ENCODE measurements at regions not wholly inside any gene's neighbourhood (a gene's known extent, or its start where the extent isn't known, plus 50 kb on each side); places are given as distances from the start of the nearest gene placed in this dataset.

GRCh38 chr6:164210323-164210722 is 795.8 kb downstream of the QKI start:
- Histone ChIP-seq H3K27ac (no peak overlapping the region), H3K27me3 (no peaks in the 10 kb centered on the region), H3K9me3 (no peaks in the 10 kb centered on the region), H3K4me1 (no peaks in the 10 kb centered on the region), H3K4me3 (no peak overlapping the region), H3K36me3 (no peaks in the 10 kb centered on the region)
- DNase-seq (ENCODE audit: low spot score in 2 of 2), result no peak
- 82% methylated on average over 2 of the region's 2 CpGs for WGBS
- TF ChIP-seq EP300 (IDR thresholded peaks at IDR 0.05) (no peak), CTCF (IDR thresholded peaks at IDR 0.05) (no peak), POLR2A (IDR thresholded peaks at IDR 0.05) (no peak), POLR2AphosphoS5 (IDR thresholded peaks at IDR 0.05) (no peak)

DNA sequence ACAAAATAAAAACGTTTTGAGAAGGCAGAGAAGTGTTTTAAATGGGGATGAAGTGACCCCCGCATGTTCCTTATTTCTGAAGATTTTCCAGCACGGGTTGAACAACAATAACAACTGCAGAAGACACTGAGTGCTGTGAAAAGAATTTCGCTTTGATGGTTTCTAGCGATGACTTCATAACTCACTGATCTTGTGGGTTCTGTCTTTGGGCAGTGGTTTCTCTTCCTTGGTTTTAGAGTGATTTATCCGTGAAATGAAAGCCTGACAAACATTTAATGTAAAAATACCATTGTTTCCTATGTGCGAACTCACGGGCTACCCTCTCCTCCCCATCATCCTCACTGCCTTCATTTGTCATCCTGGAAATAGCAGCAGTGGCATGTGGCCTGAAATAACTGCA is 793.9 kb downstream of the QKI start:
- DNase-seq (ENCODE audit: low spot score in 2 of 2), result no peak

DNA sequence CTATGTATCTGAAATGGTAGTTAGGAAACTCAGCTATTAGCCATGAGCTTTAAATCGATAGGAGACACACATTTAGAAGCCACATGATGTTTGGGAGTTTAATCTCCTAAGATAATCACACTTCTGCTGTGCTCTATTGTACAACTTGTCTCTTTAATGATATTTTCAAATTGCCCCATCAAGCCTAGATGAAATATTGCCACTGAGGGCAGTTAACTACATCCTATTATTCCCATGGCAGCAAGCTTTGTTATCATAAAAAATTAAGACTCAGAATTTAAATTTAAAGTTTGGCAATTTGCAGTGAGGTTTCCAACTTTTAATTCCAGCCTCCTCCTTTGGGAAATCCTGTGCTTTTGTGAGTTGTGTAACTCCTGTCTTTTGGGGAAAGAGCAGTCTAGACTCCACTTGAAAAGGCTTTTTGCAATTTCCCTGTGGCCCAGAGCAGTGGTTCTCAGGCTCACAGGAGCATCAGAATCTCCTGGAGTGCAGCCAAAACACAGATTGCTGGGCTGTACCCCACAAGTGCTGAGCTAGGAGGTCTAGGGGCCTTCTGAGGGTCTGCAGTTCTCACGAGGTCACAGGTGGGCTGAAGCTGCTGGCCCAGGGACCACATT is 792.4 kb downstream of the QKI start:
- Histone ChIP-seq H3K9me3 (no peaks in the 10 kb centered on the region), H3K4me3 (no peak overlapping the region), H3K36me3 (no peaks in the 10 kb centered on the region), H3K27me3 (no peaks in the 10 kb centered on the region), H3K27ac (no peak overlapping the region), H3K4me1 (no peaks in the 10 kb centered on the region)
- TF ChIP-seq EP300 (IDR thresholded peaks at IDR 0.05) (no peak), CTCF (IDR thresholded peaks at IDR 0.05) (no peak), POLR2A (IDR thresholded peaks at IDR 0.05) (no peak), POLR2AphosphoS5 (IDR thresholded peaks at IDR 0.05) (no peak)
- DNase-seq (ENCODE audit: low spot score in 2 of 2), result no peak
- 86% methylated on average over 2 of the region's 2 CpGs for WGBS

More for the DNA sequence above, 793.9 kb downstream of the QKI start:
- Histone ChIP-seq H3K27me3 (no peaks in the 10 kb centered on the region), H3K4me1 (no peaks in the 10 kb centered on the region), H3K36me3 (no peaks in the 10 kb centered on the region), H3K9me3 (no peaks in the 10 kb centered on the region), H3K27ac (no peak overlapping the region), H3K4me3 (no peak overlapping the region)
- WGBS, result 56% methylated on average over 8 of the region's 8 CpGs
- TF ChIP-seq EP300 (IDR thresholded peaks at IDR 0.05) (no peak), POLR2A (IDR thresholded peaks at IDR 0.05) (no peak), POLR2AphosphoS5 (IDR thresholded peaks at IDR 0.05) (no peak), CTCF (IDR thresholded peaks at IDR 0.05) (no peak)

- DNase-seq (ENCODE audit: low spot score in 2 of 2), result no peak
- no peaks in the 10 kb centered on the region for H3K4me1 ChIP-seq
- H3K9me3 ChIP-seq, result no peaks in the 10 kb centered on the region
- no peaks in the 10 kb centered on the region for H3K36me3 ChIP-seq
- WGBS, result 68% methylated on average over 1 of the region's 1 CpG
- H3K27ac ChIP-seq, result no peak overlapping the region
- H3K27me3 ChIP-seq, result no peaks in the 10 kb centered on the region
- no peak overlapping the region for H3K4me3 ChIP-seq
- no peak for TF ChIP-seq POLR2AphosphoS5 (IDR thresholded peaks at IDR 0.05)
- no peak for TF ChIP-seq CTCF (IDR thresholded peaks at IDR 0.05)
- TF ChIP-seq EP300 (IDR thresholded peaks at IDR 0.05), result no peak
- no peak for TF ChIP-seq POLR2A (IDR thresholded peaks at IDR 0.05)
Observed at GRCh38 chr6:164200071-164200470, 785.6 kb downstream of the QKI start.

DNA sequence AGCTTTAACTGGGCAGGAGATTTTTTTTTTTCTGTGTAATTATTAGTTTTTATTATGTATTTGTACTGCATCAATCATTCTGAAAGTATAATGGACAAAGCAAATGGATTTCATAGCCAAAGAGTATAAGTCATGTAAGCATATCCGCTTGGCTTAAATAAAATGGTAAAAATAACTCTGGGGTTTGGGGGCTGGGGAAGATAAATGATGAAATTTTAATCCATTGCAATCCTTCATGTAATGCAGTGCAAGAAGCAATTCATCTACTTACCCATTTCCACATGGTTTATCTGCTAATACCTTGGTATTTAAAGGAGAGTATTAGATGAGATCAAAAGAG is 781.4 kb downstream of the QKI start:
- WGBS, result 57% methylated on average over 1 of the region's 1 CpG
- H3K4me3 ChIP-seq, result no peak overlapping the region
- H3K36me3 ChIP-seq, result no peaks in the 10 kb centered on the region
- H3K27me3 ChIP-seq, result no peaks in the 10 kb centered on the region
- TF ChIP-seq POLR2AphosphoS5 (IDR thresholded peaks at IDR 0.05), result no peak
- TF ChIP-seq POLR2A (IDR thresholded peaks at IDR 0.05), result no peak
- TF ChIP-seq CTCF (IDR thresholded peaks at IDR 0.05), result no peak
- TF ChIP-seq EP300 (IDR thresholded peaks at IDR 0.05), result no peak
- H3K4me1 ChIP-seq, result no peaks in the 10 kb centered on the region
- H3K27ac ChIP-seq, result no peak overlapping the region
- DNase-seq (ENCODE audit: low spot score in 2 of 2), result no peak
- H3K9me3 ChIP-seq, result no peaks in the 10 kb centered on the region
